Uterus (tissue), 2 donors: ENCODE measurements at regions not wholly inside any gene's neighbourhood (a gene's known extent, or its start where the extent isn't known, plus 50 kb on each side); places are given as distances from the start of the nearest gene placed in this dataset.

ENCODE experiments used
- CTCF ChIP-seq, 4 experiments: fragments of 200-600 bp in 2 of 4; fragments of 450-650 bp in 2 of 4; sonication (generic) in 2 of 4; IDR thresholded peaks; one replicate each; pipeline ENCODE4 v1.5.1; 2016 to 2019; ENCODE audit warnings: antibody characterized with exemption in 4 of 4, mild to moderate bottlenecking in 2 of 4, moderate library complexity in 1 of 4
- POLR2A ChIP-seq, 2 donors: fragments of 450-650 bp; IDR thresholded peaks; one replicate each; pipeline ENCODE4 v1.6.1; 2016; ENCODE audit warnings: antibody characterized with exemption in 2 of 2, mild to moderate bottlenecking in 1 of 2, moderate library complexity in 1 of 2

- TF ChIP-seq CTCF (IDR thresholded peaks at IDR 0.05) (no peak), POLR2A (IDR thresholded peaks at IDR 0.05) (no peak)
Measured at GRCh38 chr5:1744393-1745122, 55.1 kb downstream of the MRPL36 start.
